ENCODE measurements at regions not wholly inside any gene's neighbourhood (a gene's known extent, or its start where the extent isn't known, plus 50 kb on each side); places are given as distances from the start of the nearest gene placed in this dataset.

DNA sequence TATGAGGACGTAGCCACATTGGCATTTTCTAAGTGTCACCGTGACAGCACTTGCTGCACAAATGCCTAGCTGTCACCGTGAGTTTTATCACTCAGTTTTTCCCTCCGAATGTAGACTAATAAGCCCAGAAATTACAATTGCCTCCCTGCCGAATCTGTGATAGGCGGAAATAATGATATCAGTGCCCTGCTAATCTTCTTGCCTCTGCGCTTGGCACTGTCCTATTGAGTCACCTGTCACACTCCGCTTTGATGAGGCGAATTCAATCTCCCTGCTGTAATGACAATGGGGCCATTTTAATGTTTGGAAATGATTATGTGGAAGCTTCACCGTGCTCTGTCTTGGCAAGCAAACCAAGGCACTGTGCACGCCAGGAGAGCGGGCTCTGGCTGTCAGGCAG is 112.8 kb downstream of the LINC00237 start:
- DNase-seq (ENCODE audit: low read depth in 2 of 2) = no peak

DNA sequence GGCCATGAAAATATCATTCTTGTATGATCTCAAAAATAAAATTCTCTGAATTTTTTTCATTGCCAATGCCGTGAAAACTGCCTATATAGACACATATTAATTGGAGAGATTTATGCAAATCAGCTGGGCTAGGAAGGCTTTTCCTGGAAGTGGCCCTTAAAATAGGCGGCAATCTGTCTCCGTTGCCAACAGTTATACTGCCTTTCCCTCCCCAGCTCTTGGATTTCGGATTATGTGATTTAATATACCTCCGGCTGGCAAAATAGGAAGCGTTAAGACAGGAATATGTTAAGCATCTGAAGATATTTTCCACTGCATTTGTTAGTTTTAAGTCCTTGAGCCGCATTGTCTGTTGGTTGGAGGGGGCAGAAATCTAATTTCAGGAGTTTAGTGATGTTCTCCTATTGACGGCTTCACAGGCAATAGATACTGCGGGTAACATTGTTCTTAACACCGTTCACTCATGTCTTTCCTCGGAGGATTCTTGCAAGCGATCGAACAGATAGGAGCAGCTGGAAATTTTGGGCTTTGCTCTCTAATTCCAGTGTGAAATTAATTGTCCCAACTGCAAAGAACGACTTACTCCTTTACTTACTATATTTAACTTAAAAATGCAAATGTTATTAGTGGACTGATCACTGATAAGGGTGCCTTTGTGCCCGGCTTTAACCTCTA is 113.3 kb downstream of the LINC00237 start:
- no peak for DNase-seq (ENCODE audit: low read depth in 2 of 2)

DNA sequence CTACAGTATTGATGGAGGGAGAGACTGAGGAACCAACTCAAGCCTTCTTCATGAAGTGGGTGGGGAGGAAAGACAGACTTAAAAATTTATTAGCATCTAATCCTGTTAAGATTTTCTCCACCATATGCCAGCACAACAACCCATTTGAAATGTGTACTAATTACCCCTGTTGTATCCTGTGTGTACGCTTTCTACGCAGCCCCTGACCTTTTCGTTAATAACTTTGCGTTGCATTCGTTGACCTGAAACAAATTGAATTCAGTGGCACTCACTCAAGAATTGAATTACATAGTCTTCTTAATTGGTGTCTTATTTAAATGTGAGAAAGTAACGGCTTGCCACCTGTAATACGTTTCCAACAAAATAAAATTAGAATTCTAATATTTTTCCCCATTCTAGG is 113.9 kb downstream of the LINC00237 start:
- no peak for DNase-seq (ENCODE audit: low read depth in 2 of 2)

DNA sequence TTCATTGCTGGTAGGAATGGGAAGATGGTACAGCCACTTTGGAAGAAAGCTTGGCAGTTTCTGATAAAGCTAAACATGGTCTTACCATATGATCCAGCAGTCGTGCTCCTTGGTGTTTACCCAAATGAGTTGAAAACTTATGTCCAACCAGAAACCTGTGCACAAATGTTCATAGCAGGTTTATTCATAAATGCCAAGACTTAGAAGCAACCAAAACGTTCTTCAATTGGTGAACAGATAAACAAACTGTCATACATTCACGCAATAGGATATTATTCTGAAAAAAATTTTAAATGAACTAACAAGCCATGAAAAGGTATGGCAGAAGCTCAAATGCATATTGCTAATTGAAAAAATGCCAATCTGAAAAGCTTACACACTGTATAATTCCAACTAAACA is 117.1 kb downstream of the LINC00237 start:
- no peak for DNase-seq (ENCODE audit: low read depth in 2 of 2)

DNA sequence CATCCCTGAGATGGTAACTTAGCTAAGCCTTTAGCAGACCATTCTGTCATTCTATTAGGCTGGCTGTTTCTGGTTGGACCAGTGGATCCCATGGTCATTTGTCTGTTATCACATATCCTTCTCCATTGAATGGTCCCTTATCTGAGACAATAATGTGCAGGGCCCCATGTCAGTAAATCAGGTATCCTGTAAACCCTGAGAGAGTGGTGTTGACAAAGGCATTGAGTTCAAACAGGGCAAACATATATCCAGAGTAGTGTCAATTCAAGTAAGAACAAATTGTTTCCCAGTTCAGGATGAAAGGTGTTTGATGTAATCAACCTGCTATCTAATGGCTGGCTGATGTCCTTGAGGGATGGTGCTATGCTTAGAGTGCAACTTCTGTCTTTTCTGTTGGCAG is 126.2 kb downstream of the LINC00237 start:
- no peak for DNase-seq (ENCODE audit: low read depth in 2 of 2)

DNA sequence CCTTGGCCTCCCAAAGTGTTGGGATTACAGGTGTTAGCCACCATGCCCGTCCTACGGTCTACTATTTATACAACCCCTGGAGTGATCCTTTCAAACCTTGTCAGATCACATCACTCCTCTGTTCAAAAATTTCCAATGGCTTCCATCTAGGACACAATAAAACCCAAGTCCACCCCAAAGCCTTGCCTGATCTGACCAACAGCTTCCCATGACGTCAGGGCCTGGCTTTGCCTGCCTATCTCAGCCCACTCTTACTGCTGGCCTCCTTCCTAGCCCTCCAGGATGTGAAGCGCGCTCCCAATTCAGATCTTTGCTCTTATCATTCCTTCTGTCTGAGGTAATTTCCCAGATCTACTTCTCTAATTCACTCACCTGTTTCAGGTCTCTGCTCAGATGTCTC is 128.4 kb downstream of the LINC00237 start:
- no peak for DNase-seq (ENCODE audit: low read depth in 2 of 2)

DNA sequence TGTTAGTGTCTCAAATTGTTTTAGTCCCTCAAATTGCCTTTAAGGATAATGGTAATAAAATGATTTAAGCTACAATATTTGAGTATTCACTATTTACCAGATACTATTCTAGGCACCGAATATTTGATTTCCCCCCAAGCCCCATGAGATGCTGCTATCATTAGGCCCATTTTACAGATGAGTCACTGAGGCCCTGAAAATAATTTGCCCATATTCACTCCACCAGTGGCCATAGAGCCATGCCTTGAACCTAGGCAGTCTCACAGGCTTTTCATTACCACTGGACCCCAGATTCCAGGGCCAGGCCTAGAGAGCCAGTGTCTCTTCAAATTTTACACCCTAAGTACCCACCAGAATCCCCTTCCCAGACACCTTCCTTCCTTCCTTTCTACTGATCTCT is 133.7 kb downstream of the LINC00237 start:
- DNase-seq (ENCODE audit: low read depth in 2 of 2) = no peak

DNA sequence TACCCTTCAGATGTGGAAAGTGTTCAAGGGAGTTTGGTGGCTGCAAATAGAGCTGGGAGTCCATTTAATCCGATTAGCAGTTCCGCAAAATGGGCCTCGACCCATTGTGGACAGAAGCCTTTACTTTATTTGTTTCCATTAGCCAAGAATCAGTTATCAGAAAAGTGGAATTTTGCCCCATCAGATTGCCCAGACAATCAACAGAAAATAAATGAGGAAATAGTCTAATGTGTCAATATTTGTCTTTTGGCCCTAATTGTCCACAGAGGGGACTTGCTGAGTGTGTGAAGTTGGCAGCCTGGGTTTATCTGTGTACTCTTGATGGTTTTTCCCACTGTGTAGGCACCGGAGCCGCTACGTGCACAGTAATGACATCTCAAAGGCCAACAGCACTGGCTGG is 134.3 kb downstream of the LINC00237 start:
- no peak for DNase-seq (ENCODE audit: low read depth in 2 of 2)

DNA sequence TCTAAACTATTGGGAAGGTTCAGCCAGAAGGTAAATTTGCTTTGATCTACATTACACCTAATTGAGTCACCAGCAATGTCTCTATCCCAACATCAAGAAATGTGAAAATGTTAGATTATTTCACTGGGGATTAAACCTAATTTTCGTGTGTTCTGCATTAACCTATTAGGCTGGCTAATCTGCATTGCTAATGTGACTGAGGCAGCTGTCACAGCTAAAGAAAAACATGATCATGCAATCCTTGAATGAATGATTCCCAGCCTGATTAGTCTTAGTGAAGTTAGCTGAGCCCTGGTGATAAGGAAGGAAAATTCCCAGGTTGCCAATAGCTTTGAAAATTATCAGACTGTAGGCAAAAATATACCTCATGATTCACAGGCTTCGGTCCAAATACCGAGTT is 135.3 kb downstream of the LINC00237 start:
- DNase-seq (ENCODE audit: low read depth in 2 of 2) = no peak

DNA sequence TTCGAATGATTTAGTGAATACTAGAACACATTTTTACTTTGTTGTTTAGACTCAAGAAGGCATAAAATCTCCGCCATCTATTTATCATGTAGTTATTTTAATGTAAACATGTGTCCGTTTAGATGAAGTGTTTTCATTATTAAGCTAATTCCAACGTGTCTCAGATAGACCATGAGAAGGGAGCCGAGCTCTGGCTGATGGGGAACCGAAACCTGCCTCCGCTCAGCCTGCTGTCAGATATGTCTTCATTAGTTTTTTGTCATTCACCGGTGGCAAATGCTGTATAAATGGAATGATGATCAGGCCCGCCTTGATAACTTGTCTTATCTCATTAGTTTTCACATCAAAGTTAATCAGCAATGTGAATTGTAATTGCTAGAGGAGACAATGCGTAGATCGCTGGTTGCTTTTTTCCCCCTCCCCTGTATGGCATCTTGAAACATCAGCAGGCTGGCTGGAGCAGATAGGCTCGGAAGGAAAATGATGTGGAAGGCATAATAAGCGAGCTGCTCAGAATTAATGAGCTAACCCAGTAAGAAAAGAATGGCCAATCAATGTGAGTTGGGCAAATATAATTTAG is 136.4 kb downstream of the LINC00237 start:
- DNase-seq (ENCODE audit: low read depth in 2 of 2) = no peak

DNA sequence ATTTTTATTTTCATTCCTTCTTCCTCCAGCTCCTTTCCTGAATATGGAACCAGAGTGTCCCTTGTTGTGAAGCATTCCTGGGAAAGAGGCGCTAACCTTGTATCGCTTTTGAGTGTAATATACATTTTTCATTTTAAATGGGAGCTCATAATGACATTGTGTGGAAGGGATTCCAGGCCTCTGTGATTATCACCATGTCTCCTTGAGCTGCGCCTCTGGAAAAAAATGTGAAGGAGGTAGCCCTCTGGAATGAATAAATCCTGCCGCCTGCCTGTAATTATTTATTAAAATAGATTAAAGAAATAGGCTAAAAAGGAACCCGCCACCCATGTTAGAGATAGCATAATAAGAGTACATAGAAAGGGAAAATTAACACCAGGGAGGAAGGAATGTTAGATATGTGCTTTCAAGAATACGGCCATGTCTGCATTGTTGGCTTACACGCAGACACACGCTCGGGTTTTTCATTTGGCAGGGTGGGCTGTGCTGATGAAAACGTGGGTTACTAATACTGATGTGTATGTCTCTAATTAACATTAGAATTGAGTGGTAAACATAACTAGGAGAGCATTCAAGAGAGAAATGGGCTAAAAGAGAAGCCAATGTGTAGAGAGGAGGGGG is 138.5 kb downstream of the LINC00237 start:
- DNase-seq (ENCODE audit: low read depth in 2 of 2) = no peak

DNA sequence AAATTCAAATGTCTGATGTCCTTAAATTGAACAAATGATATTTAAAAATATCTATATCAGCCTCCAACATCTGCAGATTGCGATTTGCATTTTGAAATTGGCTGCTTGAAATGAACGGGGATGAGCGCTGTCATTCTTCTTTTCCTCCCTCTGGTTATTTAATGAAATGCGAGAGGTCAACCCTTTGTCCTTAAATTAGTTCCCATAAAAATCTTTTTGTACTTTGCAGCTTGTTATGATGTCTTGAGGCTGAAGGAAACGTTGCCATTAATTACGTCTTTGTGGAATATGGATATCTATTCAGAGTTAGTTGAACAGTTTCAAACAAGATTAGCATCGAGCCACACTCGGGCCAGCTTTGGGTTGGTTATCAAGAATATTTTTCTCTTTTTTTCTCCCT is 140.0 kb downstream of the LINC00237 start:
- no peak for DNase-seq (ENCODE audit: low read depth in 2 of 2)

DNA sequence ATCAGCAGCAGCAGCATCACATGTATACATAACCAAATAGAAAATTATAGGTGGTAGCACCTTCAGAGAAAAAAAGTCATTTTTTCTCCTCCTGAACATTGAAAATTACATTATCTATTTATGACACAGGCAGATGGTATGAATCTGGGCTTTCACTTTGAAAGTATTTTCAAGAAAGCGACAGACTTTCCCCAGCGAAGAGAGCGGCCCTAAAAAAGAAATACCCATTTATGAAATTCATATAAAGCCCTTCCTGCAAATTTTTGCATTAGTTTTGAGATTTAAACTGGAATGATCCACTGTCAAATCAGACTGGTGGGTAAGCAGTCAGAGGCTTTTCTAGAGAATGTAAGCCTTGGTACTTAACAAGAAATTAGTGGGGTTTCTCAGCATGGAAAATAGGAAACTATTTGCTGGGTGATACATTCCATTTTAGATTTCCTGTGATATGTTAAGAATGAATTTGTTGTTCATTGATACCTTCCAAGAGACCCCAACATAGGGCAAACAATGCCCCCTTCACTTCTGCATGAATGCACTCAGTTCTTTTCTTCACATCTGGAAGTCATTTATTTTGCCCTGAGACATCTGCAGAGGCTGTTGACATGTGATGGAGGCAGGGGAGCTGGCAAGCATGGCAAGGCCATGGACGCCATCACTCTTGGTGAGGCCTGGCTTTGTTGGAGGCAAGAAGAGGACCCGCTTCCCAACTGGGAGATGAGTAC is 147.0 kb downstream of the LINC00237 start:
- no peak for DNase-seq (ENCODE audit: low read depth in 2 of 2)

DNA sequence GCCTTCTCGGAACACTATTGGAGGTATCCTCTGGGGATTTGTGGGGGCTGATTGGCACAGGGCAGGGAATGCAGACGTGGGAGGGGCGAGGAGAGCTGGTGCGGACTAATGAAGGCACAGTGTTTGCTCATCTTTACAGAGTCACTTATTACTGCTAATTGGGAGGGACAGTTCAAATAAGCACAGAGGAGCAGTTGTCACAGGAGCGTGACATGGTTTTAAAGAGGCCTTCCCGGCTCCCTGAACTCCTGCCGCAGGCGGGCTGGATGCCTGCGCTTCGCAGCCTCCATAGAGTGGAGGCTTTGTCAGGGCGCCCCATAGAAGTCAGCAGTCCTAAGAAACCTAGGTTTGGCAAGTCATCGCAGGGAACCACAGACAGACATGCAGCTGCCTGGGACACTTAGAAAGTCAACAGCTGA is 149.6 kb downstream of the LINC00237 start:
- no peak for DNase-seq (ENCODE audit: low read depth in 2 of 2)

DNA sequence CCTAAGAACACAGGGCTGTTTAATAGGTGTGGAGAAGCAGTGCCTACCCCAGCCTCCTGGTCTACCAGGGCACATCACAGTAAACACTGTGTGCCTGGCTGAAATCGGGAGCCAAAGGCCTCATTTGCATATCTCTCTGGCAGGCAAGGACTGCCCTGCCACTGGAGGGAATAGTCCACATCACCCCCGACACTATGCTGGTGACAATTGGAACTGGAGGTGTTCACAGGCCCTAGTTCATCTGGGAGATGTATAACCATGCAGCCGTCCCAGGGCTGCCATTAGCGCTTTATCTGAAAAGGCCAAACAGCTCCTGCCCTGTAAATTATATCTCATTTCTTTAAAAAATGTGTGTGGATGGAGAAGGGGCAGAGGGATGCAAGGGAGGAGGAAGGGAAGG is 150.3 kb downstream of the LINC00237 start:
- DNase-seq (ENCODE audit: low read depth in 2 of 2) = no peak

DNA sequence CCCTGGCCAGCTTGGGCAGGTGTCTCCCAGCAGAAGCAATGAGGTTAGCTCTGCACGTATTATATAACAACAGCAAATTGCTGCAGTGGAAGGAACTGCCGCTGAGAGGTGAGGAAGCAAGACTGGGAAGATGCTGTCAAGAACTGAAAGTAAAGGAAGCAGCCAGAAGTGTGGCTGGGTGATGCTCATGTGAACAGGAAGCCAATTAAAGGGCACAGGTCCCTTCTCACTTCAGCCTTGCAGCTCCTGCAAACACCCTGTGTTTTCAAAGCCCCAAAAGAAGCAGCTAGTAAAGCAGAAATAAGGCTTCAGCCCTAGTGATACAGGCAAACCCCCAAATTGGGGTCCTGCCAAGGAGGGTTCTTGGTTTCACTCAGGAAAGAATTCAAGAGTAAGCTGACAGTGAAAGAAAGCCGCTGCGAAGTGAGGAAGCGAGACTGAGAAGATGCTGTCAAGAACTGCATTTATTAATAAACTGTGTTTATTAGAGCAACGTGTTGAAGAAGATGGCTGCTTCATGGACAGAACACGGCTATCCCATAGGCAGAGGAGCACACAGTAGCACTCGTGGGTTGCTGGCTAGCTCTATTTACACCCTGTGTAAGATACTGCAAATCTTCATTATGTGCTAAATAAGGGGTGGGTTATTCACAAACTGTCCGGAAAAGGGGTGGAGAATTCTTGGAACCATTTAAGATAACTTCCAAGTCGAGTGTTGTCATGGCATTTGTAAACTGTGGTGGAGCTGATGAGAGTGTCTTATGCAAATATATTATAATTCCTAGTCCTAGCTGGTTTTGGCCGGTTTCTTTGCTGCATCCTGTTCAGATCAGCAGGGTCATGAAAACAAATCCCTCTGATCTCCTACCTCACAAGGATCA is 152.2 kb downstream of the LINC00237 start:
- no peak for DNase-seq (ENCODE audit: low read depth in 2 of 2)

DNA sequence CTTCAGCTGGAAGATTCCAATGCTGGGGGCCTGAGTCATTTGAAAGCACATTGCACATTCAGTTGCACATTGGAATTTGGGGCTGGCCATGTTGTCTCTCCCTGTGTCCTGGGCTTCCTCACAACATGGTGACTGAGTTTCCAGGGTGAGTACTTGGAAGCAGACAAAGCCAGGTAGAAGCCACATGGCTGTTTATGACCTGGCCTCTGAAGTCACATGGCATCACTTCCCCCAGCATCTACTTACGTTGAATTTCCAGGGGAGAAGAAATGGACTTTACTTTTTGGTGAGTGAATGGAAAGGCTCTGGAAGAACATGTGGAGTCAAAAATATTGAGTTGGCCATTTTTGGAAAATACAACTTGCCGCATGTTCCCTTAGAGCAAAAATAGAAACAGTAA is 155.5 kb downstream of the LINC00237 start:
- DNase-seq (ENCODE audit: low read depth in 2 of 2) = no peak

DNA sequence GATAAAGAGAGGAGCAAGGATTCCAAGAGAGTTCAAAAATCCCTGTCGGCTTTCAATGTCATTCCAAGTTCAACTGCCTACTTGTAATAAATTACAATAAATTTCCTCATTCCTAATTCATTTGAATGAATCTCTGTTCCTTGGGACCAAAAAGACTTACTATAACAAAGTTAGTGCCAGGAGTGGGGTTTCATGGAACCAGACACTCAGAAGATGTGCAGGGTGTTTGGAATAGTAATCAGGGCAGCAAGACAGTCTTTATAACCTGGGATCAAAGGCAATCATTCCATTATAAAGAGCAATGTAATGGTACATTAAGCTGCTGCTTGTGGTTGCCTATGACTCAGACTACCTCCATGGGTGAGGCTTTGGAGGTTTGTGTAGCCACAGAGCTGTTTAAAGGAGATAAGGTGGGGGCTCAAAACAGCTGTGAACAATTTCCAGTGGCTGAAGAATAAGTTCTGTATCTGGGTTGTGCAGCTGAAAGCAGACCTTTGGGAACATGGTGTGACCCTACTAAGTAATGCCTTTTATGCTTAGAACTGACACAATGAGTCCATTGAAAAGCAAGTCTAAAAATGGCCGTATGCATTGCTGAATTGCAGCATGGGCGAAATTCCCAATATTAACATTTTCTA is 159.9 kb downstream of the LINC00237 start:
- no peak for DNase-seq (ENCODE audit: low read depth in 2 of 2)

DNA sequence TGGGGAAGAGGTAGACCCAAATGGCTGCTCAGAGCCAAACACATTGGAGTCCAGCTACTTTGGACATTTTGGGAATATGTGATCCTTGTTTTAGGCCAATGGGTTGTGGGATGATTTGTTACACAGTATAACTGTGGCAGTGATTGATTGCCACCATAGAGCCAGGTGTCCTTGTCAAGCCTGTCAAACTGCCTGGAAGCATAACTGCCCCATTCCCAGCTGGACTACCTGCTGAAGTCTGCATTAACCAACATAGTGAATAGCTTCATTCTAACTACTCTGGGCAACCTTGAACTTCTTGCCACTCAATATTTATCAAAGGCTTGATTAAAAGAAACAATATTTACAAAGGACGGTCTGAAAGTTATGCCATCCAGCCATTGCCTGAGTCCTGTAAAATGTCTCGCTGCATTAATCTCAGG is 164.7 kb downstream of the LINC00237 start:
- no peak for DNase-seq (ENCODE audit: low read depth in 2 of 2)

DNA sequence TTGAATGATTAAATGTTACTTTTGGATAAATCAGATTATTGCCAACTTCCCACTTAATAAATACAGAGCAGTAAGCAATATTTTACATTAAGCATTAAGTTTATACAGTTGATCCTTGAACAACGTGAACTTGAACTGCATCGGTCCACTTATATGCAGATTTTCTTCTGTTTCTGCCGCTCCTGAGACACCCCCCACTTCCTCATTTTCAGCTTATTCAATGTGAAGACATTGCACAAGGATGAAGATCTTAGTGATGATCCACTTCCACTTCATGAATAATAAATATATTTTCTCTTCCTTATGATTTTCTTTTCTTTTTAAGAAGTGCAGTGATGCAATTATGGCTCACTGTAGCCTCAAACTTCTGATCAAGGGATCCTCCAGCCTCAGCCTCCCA is 167.2 kb downstream of the LINC00237 start:
- DNase-seq (ENCODE audit: low read depth in 2 of 2) = no peak

DNA sequence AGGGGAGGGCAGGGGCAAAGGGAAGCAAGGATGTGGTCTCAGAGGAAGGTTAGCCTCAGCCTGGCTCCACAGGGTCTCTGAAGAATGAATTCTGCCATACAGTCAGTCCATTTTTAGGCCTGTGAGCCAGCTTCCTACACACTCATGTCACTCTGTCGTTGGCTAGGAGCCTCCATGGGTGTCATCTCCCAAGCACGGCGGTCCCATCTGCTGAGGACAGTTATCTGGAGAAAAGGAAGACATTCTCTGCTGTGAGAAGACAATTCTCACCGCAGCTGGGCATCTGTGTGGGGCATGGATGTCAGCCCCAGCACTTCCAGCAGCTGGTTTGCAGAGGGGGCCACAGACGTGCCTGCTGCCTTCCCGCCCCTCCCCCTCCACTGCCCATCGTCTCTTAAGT is 167.6 kb downstream of the LINC00237 start:
- DNase-seq (ENCODE audit: low read depth in 2 of 2) = no peak
